B cell (primary cell): ENCODE measurements at regions not wholly inside any gene's neighbourhood (a gene's known extent, or its start where the extent isn't known, plus 50 kb on each side); places are given as distances from the start of the nearest gene placed in this dataset. TPM values are rescaled to one million over a fixed set of nuclear protein-coding genes. Genes with fewer than 3 reads are reported as not detected.

Experiments used
- ATAC-seq: fragments of 200-7000 bp; cut with Tn5 transposase; one replicate; pipeline ENCODE4 v1.10.0; 2021; ENCODE audit warnings: low read depth, mild to moderate bottlenecking, moderate number of reproducible peaks, moderate library complexity
- CTCF ChIA-PET: fragments of 350-600 bp; sonication (Branson Sonifier 250); formaldehyde crosslinking; loops from one replicate; lab custom pipeline; 2021; ENCODE audit warnings: antibody characterized with exemption, inconsistent platforms; lab: Charles Lee
- POLR2A ChIA-PET: fragments of 350-600 bp; sonication (Branson Sonifier 250); formaldehyde crosslinking; loops from one replicate; lab custom pipeline; 2021; ENCODE audit warnings: antibody characterized with exemption; lab: Charles Lee
- DNase-seq: peaks from one replicate; pipeline ENCODE4 v3.0.0; 2013
- H2AFZ ChIP-seq: 2 replicates; pipeline ENCODE4 v1.6.1; 2012; ENCODE audit warnings: mild to moderate bottlenecking, low read depth, low read length; ENCODE audit not compliant: insufficient read depth, poor library complexity, severe bottlenecking
- H3K27ac ChIP-seq, 2 donors: 1 replicate in 1 of 2; 2 replicates in 1 of 2; pipeline ENCODE4 v1.5.1; 2012 to 2013; ENCODE audit warnings: low read length in 2 of 2, mild to moderate bottlenecking in 2 of 2, moderate library complexity in 1 of 2
- H3K27me3 ChIP-seq, 4 experiments: fragments of 200-600 bp in 1 of 4; sonication (generic) in 1 of 4; replicated peaks in 1 of 4; 1 replicate in 2 of 4; 2 replicates in 2 of 4; pipeline versions ENCODE4 v1.6.1 to v1.7.0; 2013 to 2016; ENCODE audit warnings: low read length in 3 of 4, mild to moderate bottlenecking in 2 of 4, mixed read lengths in 1 of 4, moderate library complexity in 1 of 4; ENCODE audit not compliant: insufficient read depth in 4 of 4, control insufficient read depth in 3 of 4; ENCODE audit errors: control extremely low read depth in 1 of 4
- H3K36me3 ChIP-seq, 2 experiments: replicated peaks in 1 of 2; 1 replicate in 1 of 2; 2 replicates in 1 of 2; pipeline versions ENCODE4 v1.6.1 to v1.7.1; 2013; ENCODE audit warnings: low read length in 1 of 2; ENCODE audit not compliant: insufficient read depth in 2 of 2, control insufficient read depth in 1 of 2; ENCODE audit errors: control extremely low read depth in 1 of 2, extremely low read depth in 1 of 2
- H3K4me1 ChIP-seq, 2 donors: fragments of 200-600 bp in 1 of 2; sonication (generic) in 1 of 2; 1 replicate in 1 of 2; 2 replicates in 1 of 2; pipeline versions ENCODE4 v1.5.1 to v1.6.1; 2013 to 2017; ENCODE audit warnings: low read length in 2 of 2; ENCODE audit not compliant: control insufficient read depth in 2 of 2, insufficient read depth in 2 of 2
- H3K4me2 ChIP-seq: replicated peaks from 2 replicates; pipeline ENCODE3; 2012; ENCODE audit warnings: mild to moderate bottlenecking, low read depth, low read length; ENCODE audit not compliant: poor library complexity, severe bottlenecking
- H3K4me3 ChIP-seq, 5 experiments: fragments of 200-600 bp in 1 of 5; sonication (generic) in 1 of 5; 1 replicate in 3 of 5; 2 replicates in 2 of 5; pipeline versions ENCODE4 v1.5.1 to v1.7.0; 2011 to 2016; ENCODE audit warnings: low read length in 4 of 5, mild to moderate bottlenecking in 4 of 5, low read depth in 2 of 5, control low read depth in 1 of 5, moderate library complexity in 1 of 5; ENCODE audit not compliant: insufficient read depth in 1 of 5; ENCODE audit errors: control extremely low read depth in 1 of 5, extremely low read depth in 1 of 5
- H3K79me2 ChIP-seq: fragments of 200-600 bp; sonication (generic); one replicate; pipeline ENCODE4 v1.6.0; 2016; ENCODE audit warnings: low read length; ENCODE audit not compliant: control insufficient read depth, insufficient read depth
- H3K9ac ChIP-seq: fragments of 200-600 bp; sonication (generic); 2 replicates; pipeline ENCODE4 v1.6.1; 2017; ENCODE audit warnings: mild to moderate bottlenecking, low read length, moderate library complexity
- H3K9me3 ChIP-seq, 3 donors: one replicate each; pipeline versions ENCODE4 v1.6.1 to v1.7.1; 2013; ENCODE audit warnings: low read length in 2 of 3; ENCODE audit not compliant: control insufficient read depth in 2 of 3, insufficient read depth in 1 of 3; ENCODE audit errors: control extremely low read depth in 1 of 3
- H4K20me1 ChIP-seq: 2 replicates; pipeline ENCODE4 v1.6.0; 2012; ENCODE audit warnings: mild to moderate bottlenecking, low read length; ENCODE audit not compliant: insufficient read depth, control insufficient read depth, poor library complexity, severe bottlenecking
- H3K27ac Mint-ChIP-seq: one replicate; pipeline ENCODE4 v1.8.0; 2021; ENCODE audit warnings: mixed read lengths
- H3K27me3 Mint-ChIP-seq: one replicate; pipeline ENCODE4 v1.8.0; 2021; ENCODE audit warnings: mixed read lengths
- H3K4me1 Mint-ChIP-seq: one replicate; pipeline ENCODE4 v1.8.0; 2021; ENCODE audit warnings: mixed read lengths
- H3K4me3 Mint-ChIP-seq: one replicate; pipeline ENCODE4 v1.8.0; 2021; ENCODE audit warnings: mixed read lengths
- H3K9me3 Mint-ChIP-seq: one replicate; pipeline ENCODE4 v1.8.0; 2022; ENCODE audit warnings: mixed read lengths; ENCODE audit not compliant: insufficient read depth
- CTCF ChIP-seq: fragments of 200-600 bp; IDR thresholded peaks from one replicate; pipeline ENCODE4 v1.8.0; 2022; ENCODE audit warnings: antibody characterized with exemption, mild to moderate bottlenecking
- EZH2 ChIP-seq: IDR thresholded peaks from 2 replicates; pipeline ENCODE4 v1.6.1; 2012; ENCODE audit warnings: borderline replicate concordance, low read depth, mild to moderate bottlenecking, moderate library complexity, low read length; ENCODE audit not compliant: insufficient read depth, poor library complexity, severe bottlenecking
- WGBS: methylation state at CpG from one replicate; pipeline ENCODE4 v1.1.5; 2013; ENCODE audit warnings: missing lambda C conversion rate; ENCODE audit not compliant: insufficient coverage; 5-methylcytosine and 5-hydroxymethylcytosine counted together
- intact Hi-C: fragments of 100-400 bp; cut with micrococcal nuclease; formaldehyde crosslinking; loops from one replicate; pipeline ENCODE4 v1.10.0; 2022
- small RNA-seq: library from RNA; depleted of rRNA; stranded (forward); fragments of <200 nt; gene quantifications from one replicate; pipeline ENCODE3, GENCODE V24; 2012; ENCODE audit warnings: low replicate concordance, low read depth; ENCODE audit not compliant: insufficient read length

GRCh38 chr5:179397516-179397915 is 52.3 kb upstream of the ADAMTS2 start:
- H4K20me1 ChIP-seq: no peaks in the 10 kb centered on the region
- H3K27me3 ChIP-seq: no peaks in the 10 kb centered on the region
- H3K9ac ChIP-seq: no peak overlapping the region
- no peak overlapping the region for H3K4me2 ChIP-seq
- peaks cover 20% of the 10 kb centered on the region for H3K9me3 Mint-ChIP-seq
- intact Hi-C loops: no loop called here
- no peak overlapping the region for H3K27ac Mint-ChIP-seq
- peaks cover 5% of the 10 kb centered on the region for H3K27me3 Mint-ChIP-seq
- H2AFZ ChIP-seq: no peak overlapping the region
- no peaks in the 10 kb centered on the region for H3K4me1 ChIP-seq
- H3K27ac ChIP-seq: no peak overlapping the region
- no peaks in the 10 kb centered on the region for H3K79me2 ChIP-seq
- no CpG with 5 or more reads among the region's 3 CpGs for WGBS
- H3K9me3 ChIP-seq: peaks cover 0 to 31% (median 28%) of the 10 kb centered on the region in 3 donors
- no peaks in the 10 kb centered on the region for H3K36me3 ChIP-seq
- no peak overlapping the region for H3K4me3 Mint-ChIP-seq
- no peak overlapping the region for H3K4me3 ChIP-seq
- H3K4me1 Mint-ChIP-seq: no peaks in the 10 kb centered on the region
- no peak for ATAC-seq
- no peak for TF ChIP-seq CTCF
- TF ChIP-seq EZH2: no peak
- ChIA-PET CTCF (no interaction called here), POLR2A (no interaction called here)
- DNase-seq: no peak

Small RNA genes in the stretch of these regions (small RNA-seq; reads per million reads assigned to genes)
- not detected for gene RF00015
